GM18907 (cell line): ENCODE measurements at regions not wholly inside any gene's neighbourhood (a gene's known extent, or its start where the extent isn't known, plus 50 kb on each side); places are given as distances from the start of the nearest gene placed in this dataset.

Experiments used
- ATAC-seq: cut with Tn5 transposase; IDR thresholded peaks from one replicate; pipeline ENCODE4 v1.9.1; 2021; ENCODE audit warnings: mild to moderate bottlenecking, moderate library complexity; ENCODE audit not compliant: unreplicated experiment

DNA sequence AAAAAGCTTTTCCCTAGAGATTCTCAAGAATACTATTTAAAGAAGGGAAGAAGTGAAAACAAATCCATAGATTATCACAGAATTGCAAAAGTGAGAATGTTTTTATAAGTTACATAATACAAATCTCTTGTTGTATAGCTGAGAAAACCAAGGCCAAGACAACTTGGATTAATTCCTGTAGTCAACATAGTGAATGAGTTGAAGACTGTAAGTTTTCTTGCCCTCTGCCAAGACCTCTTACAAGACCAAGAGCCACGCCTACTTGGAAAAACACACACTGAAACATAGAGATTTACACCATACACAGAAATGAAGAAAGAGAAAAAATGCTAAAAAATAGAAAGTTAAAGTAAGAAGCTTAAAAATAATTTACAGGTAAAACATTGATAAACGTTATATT is 2024.0 kb downstream of the PCDH7 start:
- ATAC-seq = no peak

DNA sequence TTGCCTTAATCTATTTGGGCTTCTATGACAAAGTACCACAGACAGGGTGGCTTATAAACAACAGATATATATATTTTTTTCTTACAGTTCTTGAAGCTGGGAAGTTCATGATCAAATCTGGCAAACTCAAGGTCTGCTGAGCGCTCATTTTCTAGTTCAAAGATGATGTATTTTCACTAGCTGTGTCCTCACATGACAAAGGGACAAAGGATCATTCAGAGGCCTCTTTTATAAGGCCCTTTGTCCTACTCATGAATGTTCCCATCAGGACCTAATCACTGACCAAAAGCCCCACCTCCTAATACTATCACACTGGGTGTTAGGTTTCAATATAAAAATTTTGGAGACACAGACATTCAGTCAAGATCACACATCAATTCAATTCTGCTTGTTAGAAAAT is 2025.2 kb downstream of the PCDH7 start:
- ATAC-seq = no peak

DNA sequence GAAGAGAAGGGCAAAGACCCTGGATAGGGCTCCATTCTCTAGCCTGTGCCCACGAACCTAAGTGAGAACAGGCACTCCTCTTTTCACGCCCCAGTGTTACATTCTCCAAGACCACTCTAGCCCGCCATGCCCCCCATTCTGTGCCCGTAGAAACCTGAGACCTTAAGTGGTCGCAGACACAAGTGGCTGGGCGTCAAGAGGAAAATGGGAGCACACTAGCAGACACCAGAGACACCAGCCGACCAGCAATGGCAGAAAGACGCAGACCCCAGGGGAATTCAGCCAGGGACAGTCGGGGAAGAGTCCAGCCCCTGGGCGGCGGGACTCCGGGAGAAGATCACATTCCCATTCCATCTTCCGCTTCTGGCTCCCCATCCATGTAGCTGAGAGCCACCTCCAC is 2027.9 kb downstream of the PCDH7 start:
- no peak for ATAC-seq

DNA sequence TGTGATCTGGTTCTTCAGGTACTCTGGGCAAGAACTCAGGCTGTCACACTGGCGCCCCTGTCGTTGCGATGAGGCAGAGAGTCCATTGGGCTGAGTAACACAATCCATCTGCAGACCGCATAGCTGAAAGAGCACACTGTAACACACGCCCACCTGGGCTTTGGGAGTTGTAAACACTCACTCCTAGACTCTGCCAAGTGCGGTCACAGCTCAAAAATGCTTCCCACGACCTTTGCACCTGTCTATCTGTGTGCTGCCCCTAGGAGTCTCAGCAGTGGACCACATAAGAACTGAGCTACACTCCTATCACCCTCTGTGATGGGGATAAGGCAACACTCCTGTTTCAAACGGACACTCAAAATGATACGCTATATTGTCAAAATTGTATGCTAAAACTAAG is 2028.3 kb downstream of the PCDH7 start:
- ATAC-seq = no peak

DNA sequence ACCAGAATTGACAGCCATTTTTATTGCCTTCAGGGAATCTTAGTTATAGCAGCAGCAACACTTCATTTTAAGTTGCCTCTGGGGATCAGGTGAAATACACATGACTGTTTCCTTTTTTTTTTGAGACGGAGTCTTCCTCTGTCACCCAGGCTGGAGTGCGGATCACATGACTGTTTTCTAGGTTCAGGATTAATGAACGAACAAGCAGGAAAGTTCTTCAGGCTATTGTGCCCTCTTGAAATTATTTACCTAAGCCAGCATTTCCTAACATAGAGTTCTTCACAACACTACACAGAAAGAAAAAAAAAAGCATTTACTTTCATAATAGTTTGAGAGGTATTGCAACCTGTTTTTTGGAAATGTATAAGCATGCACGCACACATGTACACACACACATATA is 2032.8 kb downstream of the PCDH7 start:
- no peak for ATAC-seq

DNA sequence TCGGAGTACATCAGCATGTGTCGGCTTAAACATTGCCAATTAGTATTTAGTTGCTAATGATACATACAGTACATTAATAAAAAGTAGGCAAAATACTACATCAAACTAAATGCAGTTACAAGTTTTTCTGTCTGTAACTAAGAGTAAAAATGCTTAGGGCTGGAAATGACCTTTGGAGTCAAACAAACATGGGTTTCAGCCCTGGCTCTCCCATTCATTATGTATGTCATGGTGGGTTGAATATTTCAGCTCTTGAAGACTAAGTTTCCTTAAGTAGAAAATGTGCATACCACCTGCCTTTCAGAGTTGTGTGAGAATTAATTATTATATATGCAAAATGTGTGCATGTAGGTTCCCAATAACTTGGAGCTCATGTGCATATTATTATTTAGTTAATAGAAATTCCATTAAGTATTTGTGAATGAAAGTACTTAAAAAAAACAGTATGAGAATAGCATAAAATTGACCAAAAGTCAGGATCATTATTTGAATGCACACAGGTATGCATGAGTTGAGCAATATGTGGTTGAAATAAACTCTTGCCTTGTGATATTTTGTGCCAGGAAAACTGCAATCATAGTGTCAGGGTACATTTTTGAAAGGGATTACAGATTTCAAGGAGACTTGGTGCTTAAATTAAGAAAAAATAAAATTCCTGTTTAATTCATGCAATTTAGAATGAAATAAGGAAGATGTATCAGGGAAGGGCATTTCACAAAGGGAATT is 2048.7 kb downstream of the PCDH7 start:
- no peak for ATAC-seq

DNA sequence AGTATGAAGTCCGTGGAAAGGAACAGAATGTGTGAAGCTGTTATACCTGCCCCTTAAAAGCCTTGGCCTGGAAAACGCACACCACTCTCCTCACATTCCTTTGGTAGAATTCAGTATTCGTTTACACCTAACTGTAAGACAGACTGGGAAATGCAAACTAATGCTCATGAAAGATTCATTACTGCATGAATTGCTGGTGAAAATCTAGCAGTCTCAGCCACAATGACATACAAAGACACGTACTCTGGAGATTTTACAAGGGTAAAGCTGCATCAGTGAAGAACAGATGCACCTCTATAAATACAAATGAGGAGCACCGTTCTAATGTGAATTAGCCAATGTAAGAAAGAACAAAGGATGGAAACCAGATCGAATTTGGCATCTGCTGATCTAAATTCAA is 2051.3 kb downstream of the PCDH7 start:
- ATAC-seq = no peak

DNA sequence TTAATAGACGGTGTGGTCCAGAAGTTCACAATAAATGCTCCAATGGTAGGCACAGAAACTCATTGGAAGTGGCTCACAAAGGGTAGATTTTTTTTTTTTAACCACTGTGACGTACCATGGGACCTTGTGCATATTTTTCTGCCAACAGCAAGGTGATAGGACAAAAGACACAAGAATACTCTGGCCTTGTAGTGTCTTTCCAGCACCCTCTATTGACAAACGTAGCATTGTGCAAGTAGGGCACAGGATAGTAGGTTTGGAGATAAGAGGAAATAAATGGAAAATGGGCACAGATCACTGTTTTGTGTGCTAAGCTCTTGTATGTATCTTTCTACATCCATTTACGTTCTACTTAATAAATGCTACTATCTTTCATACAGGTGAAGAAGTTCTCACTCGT is 2054.9 kb downstream of the PCDH7 start:
- ATAC-seq = no peak

DNA sequence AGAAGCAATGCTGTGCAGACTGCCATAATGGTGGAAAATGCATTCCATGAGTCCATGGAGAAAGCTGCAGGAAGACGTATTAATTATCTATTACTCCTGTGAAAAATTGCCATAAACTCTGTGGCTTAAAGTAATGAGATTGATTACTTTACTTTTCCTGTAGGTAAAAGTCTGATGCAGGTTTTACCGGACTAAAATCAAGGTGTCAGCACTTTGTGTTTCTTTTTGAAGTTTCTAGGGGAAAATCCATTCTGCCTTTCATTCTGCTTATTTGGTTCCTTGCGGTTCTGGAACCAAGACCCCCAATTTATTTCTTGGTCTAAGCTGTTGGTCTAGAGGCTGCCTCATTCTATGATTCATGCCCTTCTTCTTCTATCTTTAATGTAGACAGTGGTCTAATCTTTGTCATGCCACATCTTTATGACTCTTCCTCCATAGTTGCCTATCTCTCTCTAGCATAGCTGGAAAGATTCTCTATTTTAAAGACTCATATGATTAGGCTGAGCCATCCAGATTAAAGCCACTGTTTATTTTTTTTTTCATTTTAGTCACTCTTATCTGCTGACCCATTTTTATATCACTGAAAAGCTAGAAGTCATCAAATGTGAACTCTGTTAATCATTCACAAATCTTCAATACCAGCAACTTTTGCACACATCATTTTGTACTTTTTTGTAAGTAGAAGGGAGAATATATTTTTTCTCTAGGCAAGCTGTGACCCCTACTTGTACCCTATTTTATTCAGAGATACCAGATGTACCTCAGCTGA is 2056.4 kb downstream of the PCDH7 start:
- ATAC-seq = no peak

DNA sequence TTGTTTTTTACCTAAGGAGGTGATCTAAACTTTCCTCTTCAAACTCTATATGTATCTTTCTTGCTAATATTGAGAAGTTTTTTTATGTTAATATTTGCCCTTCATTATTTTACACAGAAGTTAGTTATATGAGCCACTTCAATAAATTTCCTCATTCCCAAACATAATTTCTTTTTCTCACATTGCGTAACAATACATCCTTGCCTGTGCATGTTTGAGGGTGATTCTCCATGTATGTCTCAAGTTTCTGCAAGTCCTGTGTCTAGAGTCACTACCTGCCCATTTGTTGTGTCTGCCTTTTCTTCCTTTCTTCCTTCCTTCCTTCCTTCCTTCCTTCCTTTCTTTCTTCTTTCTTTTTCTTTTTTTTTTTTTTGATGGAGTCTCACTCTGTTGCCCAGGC is 2057.9 kb downstream of the PCDH7 start:
- no peak for ATAC-seq

DNA sequence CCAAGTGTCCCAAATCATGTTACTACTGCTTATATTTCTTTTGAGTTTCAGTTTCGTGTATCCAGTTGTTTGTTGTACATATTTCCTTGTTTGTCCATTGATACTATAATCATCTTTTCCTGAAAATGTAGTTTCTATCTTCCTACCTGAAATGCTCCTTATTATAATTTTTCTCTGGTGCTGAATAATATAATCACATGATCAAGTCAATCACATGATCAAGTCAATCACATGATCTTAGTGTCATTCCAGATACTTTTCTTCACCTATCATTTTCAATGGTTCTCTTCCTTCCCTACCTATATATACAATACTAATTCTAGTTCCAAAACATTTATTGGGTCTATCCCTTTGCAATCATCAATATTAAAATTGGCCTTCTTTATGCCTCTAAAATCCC is 2058.8 kb downstream of the PCDH7 start:
- ATAC-seq = no peak

DNA sequence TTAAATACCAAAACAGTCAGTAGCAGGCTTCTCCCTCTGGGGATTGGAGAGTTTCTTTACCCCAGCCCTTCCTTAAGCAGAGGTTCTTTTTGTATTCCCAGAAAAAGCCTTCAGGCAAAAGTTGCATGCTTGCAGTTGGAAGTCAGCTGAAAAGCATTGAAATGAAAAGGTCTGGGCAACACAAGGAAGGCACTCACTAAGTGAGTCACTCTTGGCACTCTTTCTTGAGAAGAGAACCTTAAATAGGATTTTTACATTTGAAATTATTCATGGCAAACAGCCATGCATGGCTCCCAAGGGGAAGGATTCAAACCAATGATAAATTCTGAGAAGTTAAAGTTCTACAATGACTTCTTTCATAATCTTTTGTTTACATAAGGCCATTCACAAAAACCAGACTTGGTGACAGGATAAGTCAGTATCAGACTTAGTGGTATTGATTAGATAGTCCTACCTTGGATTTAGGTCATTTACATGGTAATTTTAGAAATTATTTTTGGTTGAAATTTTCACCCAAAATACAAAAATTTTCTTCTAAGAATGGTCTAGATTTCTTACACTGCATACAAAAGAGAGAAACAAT is 2068.9 kb downstream of the PCDH7 start:
- ATAC-seq = no peak

DNA sequence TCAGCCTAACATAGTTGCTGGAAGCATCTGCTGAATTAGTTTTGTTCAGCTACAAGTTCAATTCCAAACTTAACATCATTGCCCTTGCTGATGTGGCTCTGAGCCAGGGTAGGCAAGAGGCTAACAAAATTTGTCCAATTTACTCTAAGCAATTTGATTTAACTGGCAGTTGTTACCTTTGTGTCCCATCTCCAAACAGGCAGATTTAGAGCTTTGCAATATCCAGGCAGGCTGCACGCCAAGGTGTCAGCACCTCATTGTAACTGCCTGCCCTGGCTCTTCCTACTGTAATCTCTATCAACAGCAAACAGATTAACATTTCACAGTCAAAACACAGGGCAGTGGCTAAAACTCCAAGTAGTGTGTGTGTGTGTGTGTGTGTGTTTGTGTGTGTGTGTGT is 2070.6 kb downstream of the PCDH7 start:
- ATAC-seq = no peak

DNA sequence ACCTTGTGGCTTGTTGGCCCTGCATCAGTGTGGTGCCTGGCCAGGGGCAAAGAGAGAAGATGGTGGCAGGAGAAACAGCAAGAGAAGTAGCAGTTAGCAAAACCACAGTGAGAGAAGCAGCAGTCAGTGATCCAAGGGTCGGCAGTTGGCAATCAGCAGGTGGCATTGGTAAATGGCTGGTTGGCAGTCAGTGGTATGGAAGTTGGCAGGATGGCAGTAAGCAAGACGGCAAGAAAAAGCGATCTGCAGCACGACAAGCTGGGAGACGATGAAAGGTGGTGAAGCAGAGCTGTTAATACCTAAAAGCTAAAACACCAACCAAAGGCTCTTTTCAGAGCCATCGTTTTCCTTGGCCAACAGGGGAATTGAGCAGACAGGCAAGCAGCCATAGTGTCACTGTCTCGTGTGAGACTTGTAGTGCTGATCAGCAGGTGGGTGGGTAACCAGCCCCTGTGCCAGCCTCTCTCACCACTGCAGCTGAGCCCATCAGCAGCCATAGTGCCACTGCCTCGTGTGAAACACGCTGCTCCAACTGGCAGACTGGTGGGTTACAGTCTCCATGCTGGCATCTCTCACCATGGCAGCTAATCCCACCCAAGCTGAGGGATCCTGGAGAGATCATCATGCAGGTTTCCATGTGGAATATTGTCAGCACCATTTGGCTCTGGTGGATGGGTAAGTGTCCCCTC is 2078.4 kb downstream of the PCDH7 start:
- no peak for ATAC-seq

DNA sequence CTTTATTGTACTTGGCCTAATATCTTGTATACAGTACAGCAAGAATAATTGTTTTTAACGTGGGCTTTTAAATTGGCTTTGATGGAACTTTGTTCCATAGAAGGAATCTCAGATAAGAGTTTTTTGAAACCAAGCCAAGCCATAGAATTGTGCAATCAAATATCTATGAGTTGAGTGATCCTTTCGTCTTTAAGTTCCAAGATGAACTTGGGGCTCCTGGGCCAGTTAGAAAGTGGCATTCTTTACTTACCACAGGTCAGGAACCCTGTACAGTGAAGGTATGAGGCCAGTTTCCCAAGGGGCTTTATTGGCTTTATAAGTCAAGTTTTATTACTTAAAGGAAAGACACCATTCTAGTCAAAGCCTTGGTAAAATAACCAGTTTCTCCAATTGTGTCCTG is 2104.2 kb downstream of the PCDH7 start:
- no peak for ATAC-seq

DNA sequence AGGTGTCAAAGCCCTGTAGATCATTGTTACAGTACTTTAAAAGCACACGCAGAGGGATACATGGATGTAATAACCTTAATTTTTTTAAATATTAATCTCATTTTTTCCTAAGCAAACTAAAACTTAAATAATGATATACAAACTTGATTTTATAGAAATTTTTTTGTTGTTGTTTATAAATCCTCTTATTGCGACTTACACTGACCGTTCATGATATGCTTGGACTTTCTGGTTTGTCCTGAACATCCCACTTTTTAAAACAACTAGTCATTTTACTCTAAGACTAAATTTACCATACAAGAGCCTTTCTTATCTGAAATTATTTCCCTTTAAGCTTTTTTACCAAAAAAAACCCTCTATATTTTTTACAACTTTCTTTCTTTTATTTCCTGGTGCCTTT is 2106.0 kb downstream of the PCDH7 start:
- no peak for ATAC-seq

DNA sequence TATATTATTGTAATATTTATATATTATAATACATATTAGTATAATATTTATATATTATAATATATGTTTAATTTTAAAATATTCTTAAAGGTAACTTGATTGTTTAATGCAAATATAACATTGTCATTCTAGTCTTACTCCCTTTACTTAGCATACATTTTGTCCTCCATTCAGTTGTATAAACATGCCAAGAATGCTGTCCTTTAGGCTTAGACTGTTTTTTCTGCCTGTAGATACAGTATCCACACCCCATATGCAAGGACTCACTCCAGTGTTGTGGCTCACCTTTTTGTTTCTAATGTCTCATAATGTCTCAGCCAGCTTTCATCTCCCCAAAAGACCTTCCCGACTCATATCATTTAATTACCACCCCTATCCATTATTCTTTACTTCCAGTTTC is 2110.0 kb downstream of the PCDH7 start:
- ATAC-seq = no peak

DNA sequence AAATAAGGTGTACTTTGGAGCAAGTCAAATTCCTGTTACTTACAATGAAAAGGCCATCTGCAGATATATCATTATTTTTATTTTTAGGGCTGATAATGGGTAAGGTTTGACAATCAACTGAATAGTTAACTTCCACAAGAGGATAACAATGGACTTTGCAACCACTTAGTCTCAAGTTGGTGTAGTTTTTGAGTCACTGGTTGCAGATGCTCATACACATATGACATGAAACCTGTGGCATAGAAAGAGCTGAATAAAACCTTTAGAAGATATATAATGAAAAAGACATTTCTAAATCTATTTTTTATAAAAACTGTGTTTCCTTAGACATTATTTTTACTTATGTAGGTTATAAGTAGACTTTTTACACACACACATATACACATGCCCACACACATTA is 2110.9 kb downstream of the PCDH7 start:
- no peak for ATAC-seq

DNA sequence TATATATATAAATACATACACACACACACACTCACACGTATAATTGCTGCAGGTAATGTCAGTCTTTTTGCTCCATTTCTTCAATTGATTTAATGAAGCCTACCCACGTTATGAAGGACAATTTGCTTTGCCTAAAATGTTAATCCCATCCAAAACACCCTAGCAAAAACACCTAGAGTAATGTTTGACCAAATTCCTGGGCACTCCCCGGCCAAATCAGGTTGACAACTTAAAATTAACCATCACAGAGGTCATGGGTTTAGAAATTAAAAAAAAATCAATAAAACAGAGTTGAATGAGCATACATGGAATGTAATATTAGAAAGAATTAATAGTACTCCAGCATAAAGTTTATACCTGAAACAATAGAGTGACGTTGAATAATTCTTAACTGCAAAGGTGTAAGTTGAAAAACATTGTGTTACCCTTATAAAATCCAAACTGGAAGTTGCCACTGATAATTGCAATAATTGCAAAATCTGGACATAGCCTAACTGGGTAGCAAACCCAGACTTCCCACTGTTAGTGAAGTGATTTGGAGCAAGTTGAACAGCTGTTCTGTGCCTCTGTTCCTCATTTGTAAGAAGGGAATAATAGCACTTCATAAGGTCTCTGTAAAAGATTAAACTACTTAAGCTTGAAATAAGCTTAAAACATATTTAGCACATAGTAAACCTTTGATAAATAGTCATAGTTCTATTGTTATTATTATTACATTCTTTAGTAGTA is 2120.5 kb downstream of the PCDH7 start:
- no peak for ATAC-seq

DNA sequence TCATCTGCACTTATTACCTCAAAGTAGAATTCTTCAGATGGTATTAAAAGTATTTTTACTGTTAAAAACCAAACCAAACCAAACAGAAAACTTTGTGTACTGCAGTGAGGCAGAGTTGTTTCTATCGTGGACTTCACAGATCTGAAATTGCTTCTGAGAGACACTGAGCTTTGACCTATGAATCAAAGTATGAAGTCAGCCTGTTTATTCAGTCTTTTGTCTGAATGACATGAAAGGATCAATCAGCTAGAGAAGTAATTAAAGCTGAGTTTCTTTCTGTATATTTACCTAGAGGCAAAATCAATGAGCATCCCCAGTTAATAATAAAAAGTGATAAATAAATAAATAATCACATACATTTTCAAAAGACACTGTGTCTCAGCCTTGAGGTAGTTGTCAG is 2121.0 kb downstream of the PCDH7 start:
- ATAC-seq = no peak

DNA sequence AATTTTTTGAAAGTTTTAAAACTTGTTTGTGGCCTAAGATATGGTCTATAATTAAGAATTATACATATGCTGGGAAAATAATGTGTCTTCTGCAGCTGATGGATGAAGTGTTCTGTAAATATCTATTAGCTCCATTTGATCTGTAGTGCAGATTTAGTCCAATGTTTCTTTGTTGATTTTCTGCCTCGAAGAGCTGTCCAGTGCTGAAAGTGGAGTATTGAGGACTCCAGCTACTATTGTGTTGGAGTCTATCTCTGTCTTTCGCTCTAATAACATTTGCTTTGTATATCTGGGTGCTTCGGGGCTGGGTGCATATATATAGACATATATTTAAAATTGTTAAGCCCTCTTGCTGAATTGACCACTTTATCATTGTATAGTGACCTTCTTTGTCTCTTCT is 2127.3 kb downstream of the PCDH7 start:
- ATAC-seq = no peak
